Esophagus squamous epithelium (tissue), 5 donors: ENCODE measurements at regions not wholly inside any gene's neighbourhood (a gene's known extent, or its start where the extent isn't known, plus 50 kb on each side); places are given as distances from the start of the nearest gene placed in this dataset.

Experiments used
- DNase-seq: peaks from one replicate; lab custom pipeline; 2025; lab: John Stamatoyannopoulos, UW
- H3K27ac ChIP-seq, 4 donors: fragments of 200-600 bp; sonication (generic); one replicate each; pipeline ENCODE4 v1.5.1; 2016 to 2019; ENCODE audit warnings: mild to moderate bottlenecking in 1 of 4
- H3K27me3 ChIP-seq, 4 donors: fragments of 200-600 bp; sonication (generic); 1 replicate in 3 of 4; 2 replicates in 1 of 4; pipeline versions ENCODE4 v1.5.1 to v1.6.0; 2017 to 2021; ENCODE audit warnings: antibody characterized with exemption in 1 of 4
- H3K36me3 ChIP-seq, 3 donors: fragments of 200-600 bp; sonication (generic); one replicate each; pipeline ENCODE4 v1.5.1; 2016 to 2019
- H3K4me1 ChIP-seq, 3 donors: fragments of 200-600 bp; sonication (generic); one replicate each; pipeline ENCODE4 v1.5.1; 2017 to 2019
- H3K4me3 ChIP-seq, 4 donors: fragments of 200-600 bp; sonication (generic); 1 replicate in 3 of 4; 2 replicates in 1 of 4; pipeline ENCODE4 v1.5.1; 2016 to 2019; ENCODE audit warnings: mild to moderate bottlenecking in 2 of 4, moderate library complexity in 1 of 4
- H3K9me3 ChIP-seq, 3 donors: fragments of 200-600 bp; sonication (generic); one replicate each; pipeline ENCODE4 v1.5.1; 2016 to 2019
- POLR2A ChIP-seq, 4 donors: fragments of 450-650 bp; IDR thresholded peaks; one replicate each; pipeline ENCODE4 v1.6.1; 2017; ENCODE audit warnings: antibody characterized with exemption in 4 of 4, mild to moderate bottlenecking in 4 of 4, moderate library complexity in 3 of 4
- WGBS, 2 donors: methylation state at CpG; one replicate each; pipeline ENCODE4 v1.1.5; 2018; 5-methylcytosine and 5-hydroxymethylcytosine counted together
- intact Hi-C: fragments of 100-400 bp; cut with DNase I; formaldehyde crosslinking; loops from one replicate; pipeline ENCODE4 v1.15.0; 2022
- TF ChIP-seq, protein P1 (sequence below), 6 experiments: fragments of 450-650 bp in 4 of 6; fragments of 200-600 bp in 2 of 6; sonication (generic) in 2 of 6; IDR thresholded peaks; one replicate each; pipeline ENCODE4 v1.5.1; 2016 to 2019; ENCODE audit warnings: antibody characterized with exemption in 6 of 6, mild to moderate bottlenecking in 4 of 6, moderate library complexity in 4 of 6
- donor health status: DM: yes; HTN: yes; CAD: no.

DNA sequence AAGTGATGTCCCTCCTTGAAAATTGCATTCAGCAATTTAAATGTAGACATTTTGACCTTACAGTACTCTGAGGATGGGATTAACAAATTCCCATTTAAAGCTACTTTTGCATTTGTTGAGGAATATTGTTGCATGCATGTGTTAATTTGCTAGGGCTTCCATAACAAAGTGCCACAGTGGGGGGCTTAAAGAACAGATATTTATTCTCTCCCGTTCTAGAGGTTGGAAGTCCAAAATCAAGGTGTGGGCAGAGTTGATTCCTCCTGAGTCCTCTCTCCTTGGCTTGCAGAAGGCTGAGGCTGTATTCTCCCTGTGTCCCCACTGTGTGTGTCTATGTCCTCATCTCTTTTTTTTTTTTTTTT is 51.8 kb upstream of the CDK20 start:
- H3K27me3 ChIP-seq = peaks cover 0 to under 1% (median 0%) of the 10 kb centered on the region in 4 donors
- 28 to 87% methylated on average over 1 of the region's 1 CpG for WGBS, 2 donors
- no peaks in the 10 kb centered on the region for H3K9me3 ChIP-seq
- H3K4me1 ChIP-seq = no peaks in the 10 kb centered on the region
- no peak for DNase-seq
- H3K36me3 ChIP-seq = no peaks in the 10 kb centered on the region
- H3K27ac ChIP-seq = no peak overlapping the region
- no peak overlapping the region for H3K4me3 ChIP-seq
- intact Hi-C loops = no loop called here
- TF ChIP-seq, protein P1, sequence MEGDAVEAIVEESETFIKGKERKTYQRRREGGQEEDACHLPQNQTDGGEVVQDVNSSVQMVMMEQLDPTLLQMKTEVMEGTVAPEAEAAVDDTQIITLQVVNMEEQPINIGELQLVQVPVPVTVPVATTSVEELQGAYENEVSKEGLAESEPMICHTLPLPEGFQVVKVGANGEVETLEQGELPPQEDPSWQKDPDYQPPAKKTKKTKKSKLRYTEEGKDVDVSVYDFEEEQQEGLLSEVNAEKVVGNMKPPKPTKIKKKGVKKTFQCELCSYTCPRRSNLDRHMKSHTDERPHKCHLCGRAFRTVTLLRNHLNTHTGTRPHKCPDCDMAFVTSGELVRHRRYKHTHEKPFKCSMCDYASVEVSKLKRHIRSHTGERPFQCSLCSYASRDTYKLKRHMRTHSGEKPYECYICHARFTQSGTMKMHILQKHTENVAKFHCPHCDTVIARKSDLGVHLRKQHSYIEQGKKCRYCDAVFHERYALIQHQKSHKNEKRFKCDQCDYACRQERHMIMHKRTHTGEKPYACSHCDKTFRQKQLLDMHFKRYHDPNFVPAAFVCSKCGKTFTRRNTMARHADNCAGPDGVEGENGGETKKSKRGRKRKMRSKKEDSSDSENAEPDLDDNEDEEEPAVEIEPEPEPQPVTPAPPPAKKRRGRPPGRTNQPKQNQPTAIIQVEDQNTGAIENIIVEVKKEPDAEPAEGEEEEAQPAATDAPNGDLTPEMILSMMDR (IDR thresholded peaks at IDR 0.05) = no peak
- TF ChIP-seq POLR2A (IDR thresholded peaks at IDR 0.05) = no peak

DNA sequence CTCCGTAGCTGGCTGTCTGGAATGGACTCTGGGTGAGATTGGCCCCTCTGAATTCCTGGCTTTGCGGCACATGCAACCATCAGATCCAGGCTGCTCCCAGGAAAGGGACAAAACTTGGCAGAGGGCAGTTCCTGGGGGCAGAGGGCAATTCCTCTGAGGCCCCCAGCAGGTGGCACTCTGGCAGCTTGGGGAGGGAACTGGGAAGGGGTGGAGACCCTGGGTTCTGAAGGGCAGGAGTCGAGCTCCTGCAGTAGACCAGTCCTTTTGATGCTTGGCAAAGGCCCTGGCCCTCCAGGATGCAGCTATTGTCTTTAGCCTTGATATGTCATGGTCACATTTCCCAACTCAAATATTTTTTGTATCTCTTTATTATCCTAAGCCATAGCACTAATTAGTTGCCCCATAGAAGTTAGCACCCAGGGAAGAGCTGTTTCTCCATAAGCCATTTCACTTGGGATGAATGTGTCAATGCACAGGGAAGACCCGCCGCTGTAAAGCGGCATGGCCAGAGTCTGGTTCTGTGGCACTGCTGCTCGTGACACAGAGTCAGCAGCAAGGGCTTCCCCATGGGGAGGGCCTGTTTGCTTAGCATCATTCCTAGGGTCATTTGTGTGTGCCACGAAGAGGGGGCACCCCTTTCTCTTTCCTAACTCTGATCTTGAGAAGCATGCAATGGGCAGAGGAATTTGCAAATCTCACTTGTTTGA is 51.2 kb upstream of the CDK20 start:
- Histone ChIP-seq H3K4me1 (no peaks in the 10 kb centered on the region), H3K4me3 (no peak overlapping the region), H3K9me3 (no peaks in the 10 kb centered on the region), H3K36me3 (no peaks in the 10 kb centered on the region), H3K27me3 (no peaks in the 10 kb centered on the region), H3K27ac (no peak overlapping the region)
- intact Hi-C loops = no loop called here
- WGBS, 2 donors = 78 to 85% methylated on average over 5 to 7 of the region's 8 CpGs
- no peak for DNase-seq
- TF ChIP-seq, protein P1 (IDR thresholded peaks at IDR 0.05) = no peak
- no peak for TF ChIP-seq POLR2A (IDR thresholded peaks at IDR 0.05)

DNA sequence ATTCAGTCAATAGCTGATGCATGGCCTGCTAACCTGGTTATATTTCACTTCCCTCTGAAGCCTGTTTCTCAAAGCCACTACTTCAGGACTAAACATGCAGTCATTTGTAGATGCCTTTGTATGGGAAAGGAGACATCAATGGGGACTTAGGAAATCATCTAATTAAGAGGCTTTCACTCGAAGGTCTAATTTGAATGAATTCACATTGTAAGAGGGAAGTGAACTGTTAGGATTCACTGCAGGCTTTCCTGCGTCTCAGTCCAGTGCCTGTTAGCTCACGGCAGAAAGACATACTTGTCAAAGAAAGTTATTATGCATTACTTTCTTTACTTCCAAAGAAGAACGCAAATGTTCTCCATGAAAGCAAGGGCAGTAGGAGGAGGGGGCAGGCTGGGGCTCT is 50.6 kb upstream of the CDK20 start:
- no peaks in the 10 kb centered on the region for H3K4me1 ChIP-seq
- TF ChIP-seq POLR2A (IDR thresholded peaks at IDR 0.05) = no peak
- TF ChIP-seq, protein P1 (IDR thresholded peaks at IDR 0.05) = no peak
- no peaks in the 10 kb centered on the region for H3K36me3 ChIP-seq
- no peak for DNase-seq
- H3K4me3 ChIP-seq = no peak overlapping the region
- intact Hi-C loops = no loop called here
- H3K27me3 ChIP-seq = no peaks in the 10 kb centered on the region
- H3K27ac ChIP-seq = no peak overlapping the region
- WGBS, 2 donors = 69 to 73% methylated on average over 4 of the region's 4 CpGs
- no peaks in the 10 kb centered on the region for H3K9me3 ChIP-seq
